Activated CD8-positive, alpha-beta memory T cell treated with anti-CD3 and anti-CD28 coated beads, Interleukin-2, amount 50 U/mL, for 1 hour (primary cell): ENCODE measurements at regions not wholly inside any gene's neighbourhood (a gene's known extent, or its start where the extent isn't known, plus 50 kb on each side); places are given as distances from the start of the nearest gene placed in this dataset.
"Not testable (repeated sequence)": the region's sequence is repeated elsewhere in the genome, so short reads cannot be mapped to it uniquely, and the experiment has no call there.

Source experiments
- DNase-seq: peaks from one replicate; pipeline ENCODE4 v3.0.0-alpha.2; 2020; ENCODE audit errors: extremely low read depth

DNA sequence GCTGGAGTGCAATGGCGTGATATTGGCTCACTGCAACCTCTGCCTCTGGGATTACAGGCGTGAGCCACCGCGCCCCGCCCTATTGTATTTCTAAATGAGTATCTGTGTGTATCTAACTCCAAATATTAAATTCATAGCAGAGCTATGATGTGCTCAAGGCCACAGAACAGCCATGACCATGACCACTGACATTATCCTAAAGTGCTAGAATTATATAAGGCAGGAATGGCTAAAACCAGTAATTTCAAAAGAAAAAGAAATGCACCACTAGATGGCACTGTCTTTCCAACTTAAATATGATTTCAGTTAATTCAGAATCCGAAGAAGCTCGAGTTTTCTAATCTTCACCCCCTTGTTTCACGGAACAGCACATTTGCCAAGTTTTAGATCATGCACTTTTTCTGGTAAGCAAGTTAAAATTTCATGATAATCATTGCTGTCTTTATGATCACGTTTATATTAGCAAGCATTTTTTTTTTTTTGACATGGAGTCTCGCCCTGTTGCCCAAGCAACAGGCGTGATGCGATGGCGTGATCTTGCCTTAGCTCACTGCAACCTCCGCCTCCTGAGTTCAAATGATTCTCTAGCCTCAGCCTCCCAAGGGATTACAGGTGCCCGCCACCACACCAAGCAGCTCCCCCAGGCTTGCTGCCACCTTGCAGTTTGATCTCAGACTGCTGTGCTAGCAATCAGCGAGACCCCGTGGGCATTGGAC is 65.3 kb downstream of the OR13A1 start:
- no peak for DNase-seq

DNA sequence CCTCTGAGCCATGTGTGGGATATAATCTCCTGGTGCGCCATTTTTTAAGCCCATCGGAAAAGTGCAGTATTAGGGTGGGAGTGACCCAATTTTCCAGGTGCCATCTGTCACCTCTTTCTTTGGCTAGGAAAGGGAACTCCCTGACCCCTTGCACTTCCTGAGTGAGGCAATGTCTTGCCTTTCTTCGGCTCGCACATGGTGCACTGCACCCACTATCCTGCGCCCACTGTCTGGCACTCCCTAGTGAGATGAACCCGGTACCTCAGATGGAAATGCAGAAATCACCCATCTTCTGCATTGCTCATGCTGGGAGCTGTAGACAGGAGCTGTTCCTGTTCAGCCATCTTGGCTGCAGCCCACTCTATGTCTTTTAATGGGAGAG is 64.7 kb downstream of the OR13A1 start:
- not testable (repeated sequence) for DNase-seq
